Skeletal muscle cell (primary cell): ENCODE measurements at regions not wholly inside any gene's neighbourhood (a gene's known extent, or its start where the extent isn't known, plus 50 kb on each side); places are given as distances from the start of the nearest gene placed in this dataset.

Experiments used
- DNase-seq: peaks from one replicate; pipeline ENCODE4 v3.0.0-alpha.2; 2010; ENCODE audit warnings: low read depth
- H3K4me3 ChIP-seq: 2 replicates; pipeline ENCODE4 v1.5.1; 2011; ENCODE audit warnings: low read depth, mild to moderate bottlenecking, control low read depth, low read length, moderate library complexity

DNA sequence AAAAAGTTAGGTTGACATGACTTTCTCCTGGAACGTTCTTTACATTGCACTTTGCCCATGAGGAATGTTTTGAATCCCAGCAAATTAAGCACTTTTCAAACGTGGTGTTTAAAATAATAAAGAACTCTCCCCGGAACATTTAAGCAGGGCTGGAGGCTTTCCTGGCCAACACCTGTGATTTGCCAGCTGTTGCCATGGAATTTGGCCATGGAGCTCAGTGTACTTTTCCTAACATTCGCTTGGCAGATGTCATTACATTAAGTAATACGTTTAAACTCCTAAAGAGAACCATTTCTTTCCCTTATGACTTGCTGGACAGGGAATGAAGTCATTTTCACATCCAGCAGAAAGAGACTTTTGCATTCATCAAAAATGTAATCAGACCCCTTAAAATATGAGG, 146.1 kb downstream of the GAS1 start:
- no peak overlapping the region for H3K4me3 ChIP-seq
- peak; percentile 26 for DNase-seq

GRCh38 chr9:86800681-86801080, 146.6 kb downstream of the GAS1 start:
- DNase-seq, result no peak
- H3K4me3 ChIP-seq, result no peak overlapping the region

GRCh38 chr9:86798966-86799365, 148.3 kb downstream of the GAS1 start:
- DNase-seq, result no peak
- H3K4me3 ChIP-seq, result no peak overlapping the region

GRCh38 chr9:86796666-86797065, 150.6 kb downstream of the GAS1 start:
- no peak overlapping the region for H3K4me3 ChIP-seq
- DNase-seq, result no peak

DNA sequence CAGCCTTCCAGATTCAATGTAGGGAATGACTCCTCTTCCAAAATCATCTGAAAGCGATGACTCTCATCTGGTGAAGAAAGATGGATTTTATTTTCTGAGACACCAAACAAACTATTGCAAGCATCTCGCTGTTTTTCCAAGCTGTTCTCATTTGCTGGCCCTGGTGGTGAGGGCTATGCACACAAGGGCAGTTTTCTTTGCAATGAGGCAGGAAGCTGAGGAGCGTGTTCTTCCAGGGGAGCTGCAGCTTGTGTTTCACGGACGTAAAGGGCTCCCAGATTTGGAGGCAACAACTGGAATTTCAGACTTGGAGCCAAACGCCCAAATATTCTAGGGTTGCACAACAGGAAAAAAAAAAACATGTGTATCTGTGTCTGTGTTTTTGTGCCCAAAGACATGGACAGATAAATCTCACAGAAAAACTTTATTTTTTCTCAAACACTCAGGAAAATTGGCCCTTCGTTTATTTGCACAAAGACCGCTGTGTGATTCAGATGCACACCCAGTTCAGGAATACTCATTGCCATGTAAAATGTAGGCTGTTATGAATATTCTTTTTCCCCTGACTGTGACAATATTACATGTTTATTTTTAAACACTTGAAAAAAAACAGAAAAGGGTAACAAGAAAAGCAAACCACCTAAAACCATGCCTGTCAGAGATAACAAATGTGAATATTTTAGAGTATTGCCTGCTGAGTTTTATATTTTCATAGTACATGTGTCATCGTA, 151.3 kb downstream of the GAS1 start:
- DNase-seq, result peak; percentile 86
- no peak overlapping the region for H3K4me3 ChIP-seq

DNA sequence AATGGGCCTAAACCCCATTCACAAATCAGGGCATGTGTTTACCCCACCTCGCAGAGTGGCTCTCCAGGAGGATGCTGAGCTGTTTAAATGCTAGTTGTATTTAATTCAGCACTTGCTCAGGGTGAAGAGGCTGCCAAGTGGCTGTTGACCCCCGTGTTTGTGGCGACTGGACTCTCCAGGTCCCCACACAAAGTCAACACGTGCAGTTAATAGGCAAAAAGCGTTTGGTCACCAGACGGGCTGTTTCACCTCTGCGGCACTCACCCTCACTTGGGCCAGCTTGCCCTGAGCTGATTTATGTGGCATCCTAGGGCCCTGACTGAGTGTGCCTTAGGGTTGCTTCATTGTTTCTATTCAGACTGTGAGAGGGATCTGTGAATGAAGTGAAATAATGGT, 152.3 kb downstream of the GAS1 start:
- no peak overlapping the region for H3K4me3 ChIP-seq
- DNase-seq, result no peak

- no peak overlapping the region for H3K4me3 ChIP-seq
- DNase-seq, result peak; percentile 53
Measured at GRCh38 chr9:86794391-86795046, 152.8 kb downstream of the GAS1 start.

DNA sequence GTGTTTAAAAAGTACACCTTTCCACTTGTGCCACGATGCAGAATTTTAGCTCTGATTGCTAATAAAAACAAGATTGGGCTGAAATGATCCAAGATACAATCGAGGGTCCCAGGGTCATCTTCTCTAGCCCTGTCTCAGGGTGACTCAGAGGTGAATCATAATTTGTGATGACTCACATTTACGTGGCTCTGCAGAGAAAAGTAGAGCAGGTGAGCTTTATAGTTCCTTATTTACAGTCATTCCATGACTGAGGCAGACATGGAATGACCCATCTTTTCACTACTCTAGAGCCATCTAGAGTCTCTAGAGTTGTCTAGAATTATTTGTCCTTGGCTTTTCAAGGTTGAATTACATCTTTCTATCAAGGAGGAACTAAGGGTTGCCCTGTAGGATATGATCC, 155.2 kb downstream of the GAS1 start:
- DNase-seq, result no peak
- no peak overlapping the region for H3K4me3 ChIP-seq

DNA sequence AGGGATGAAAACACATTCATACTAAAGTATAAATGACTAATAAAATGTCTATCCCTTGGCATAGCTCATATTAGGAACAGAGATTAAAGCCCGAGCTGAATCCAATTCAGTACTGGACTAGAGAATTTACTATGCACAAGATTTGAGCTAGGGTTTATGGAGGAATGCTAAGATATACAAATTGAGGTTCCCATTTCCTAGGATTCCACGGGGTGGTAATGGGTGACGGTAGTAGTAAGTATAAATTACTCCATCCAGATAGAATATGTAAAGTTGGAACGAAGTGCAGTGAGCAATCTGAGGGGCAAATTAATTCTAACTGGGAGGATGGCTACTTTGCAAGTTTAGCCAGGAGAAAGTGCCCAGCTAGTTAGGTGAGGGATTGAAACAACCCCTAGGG, 156.5 kb downstream of the GAS1 start:
- DNase-seq, result no peak
- H3K4me3 ChIP-seq, result no peak overlapping the region

DNA sequence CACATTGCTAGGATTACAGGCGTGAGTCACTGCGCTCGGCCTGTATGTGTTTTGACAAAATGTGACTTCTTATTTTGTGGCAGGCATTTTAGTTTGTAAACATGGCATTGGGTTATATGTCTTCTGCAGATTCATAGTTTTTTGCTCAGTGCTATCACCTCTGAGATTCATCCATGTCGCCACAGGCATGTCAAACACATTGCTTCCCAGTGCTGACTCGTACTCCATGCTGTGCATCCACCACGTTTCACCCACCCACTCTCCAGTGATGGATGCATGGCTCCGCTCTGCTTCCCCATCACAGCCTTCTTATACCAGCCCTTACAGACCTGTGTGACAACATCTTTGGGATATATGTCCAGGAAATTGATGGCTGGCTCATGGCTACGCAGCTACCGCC, 158.8 kb downstream of the GAS1 start:
- DNase-seq, result no peak
- H3K4me3 ChIP-seq, result no peak overlapping the region

DNA sequence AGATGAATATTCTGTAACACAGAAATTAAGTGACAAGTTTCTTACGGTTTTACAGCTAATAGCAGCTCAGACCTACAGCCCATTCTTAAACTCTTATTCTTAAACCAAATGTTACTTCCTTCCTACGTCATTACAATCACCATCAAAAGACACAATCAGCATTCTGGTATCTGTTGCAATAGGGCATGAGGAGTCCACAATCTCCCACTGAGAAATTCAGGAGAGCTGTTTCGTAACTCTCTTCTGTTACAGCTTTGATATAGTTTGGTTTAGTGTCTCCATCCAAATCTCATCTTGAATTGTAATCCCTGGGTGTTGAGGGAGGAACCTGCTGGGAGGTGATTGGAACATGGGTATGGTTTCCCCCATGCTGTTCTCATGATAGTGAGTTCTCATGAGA, 163.4 kb downstream of the GAS1 start:
- no peak overlapping the region for H3K4me3 ChIP-seq
- DNase-seq, result peak; percentile 68

- no peak for DNase-seq
- no peak overlapping the region for H3K4me3 ChIP-seq
Measured at GRCh38 chr9:86782831-86783230, 164.5 kb downstream of the GAS1 start.

GRCh38 chr9:86778761-86779160, 168.5 kb downstream of the GAS1 start:
- DNase-seq, result no peak
- H3K4me3 ChIP-seq, result no peak overlapping the region

DNA sequence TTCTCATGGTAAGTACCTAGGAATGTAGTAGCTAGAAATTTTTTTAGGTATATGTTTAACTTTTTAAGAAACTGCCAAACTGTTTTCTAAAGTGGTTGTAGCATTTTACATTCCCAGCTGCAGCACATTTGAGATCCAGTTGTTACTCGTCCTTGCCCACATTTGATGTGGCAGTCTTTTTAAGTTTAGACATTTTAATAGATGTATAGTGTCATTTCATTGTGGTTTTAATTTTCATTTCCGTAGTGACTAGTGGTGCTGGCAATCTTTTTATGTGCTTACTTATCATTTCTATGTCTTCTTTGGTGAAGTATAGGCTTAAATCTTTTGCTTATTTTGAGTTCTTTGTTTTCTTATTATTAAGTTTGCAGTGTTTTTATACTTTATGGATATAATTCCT, 171.6 kb downstream of the GAS1 start:
- no peak for DNase-seq
- H3K4me3 ChIP-seq, result no peak overlapping the region

GRCh38 chr9:86774116-86774515, 173.2 kb downstream of the GAS1 start:
- no peak overlapping the region for H3K4me3 ChIP-seq
- no peak for DNase-seq

DNA sequence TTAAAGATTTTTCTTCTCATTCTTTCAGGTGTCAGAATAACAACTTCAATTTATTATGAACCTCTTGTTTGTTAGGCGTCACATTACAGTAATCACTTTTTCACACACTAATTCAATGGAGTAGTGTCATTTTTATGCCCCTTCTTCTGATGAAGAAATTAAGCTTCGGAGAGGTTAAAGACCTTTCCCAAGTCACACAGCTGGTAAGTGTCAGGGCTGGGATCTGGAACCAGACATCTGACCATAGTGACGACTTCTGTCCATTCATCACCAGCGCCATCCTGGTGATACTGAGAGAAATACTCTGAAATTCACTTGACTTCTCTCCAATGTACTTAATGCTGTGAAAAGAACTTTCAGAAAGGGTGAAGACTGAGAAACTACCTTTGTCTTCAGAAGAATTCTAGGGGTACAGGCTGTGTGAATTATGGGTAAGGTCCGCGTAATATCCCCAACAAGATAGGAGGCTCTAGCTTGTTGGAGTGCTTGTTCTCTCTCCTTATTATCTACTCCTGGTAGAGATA, 173.8 kb downstream of the GAS1 start:
- DNase-seq, result no peak
- no peak overlapping the region for H3K4me3 ChIP-seq

- H3K4me3 ChIP-seq, result no peak overlapping the region
- peak; percentile 49 for DNase-seq
Measured at GRCh38 chr9:86772635-86772993, 174.7 kb downstream of the GAS1 start.

GRCh38 chr9:86771941-86772634, 175.2 kb downstream of the GAS1 start:
- DNase-seq, result no peak
- no peak overlapping the region for H3K4me3 ChIP-seq

- DNase-seq, result no peak
- H3K4me3 ChIP-seq, result no peak overlapping the region
Measured at GRCh38 chr9:86771420-86771819, 175.9 kb downstream of the GAS1 start.

GRCh38 chr9:86768709-86769108, 178.6 kb downstream of the GAS1 start:
- no peak overlapping the region for H3K4me3 ChIP-seq
- no peak for DNase-seq

GRCh38 chr9:86768020-86768419, 179.3 kb downstream of the GAS1 start:
- DNase-seq, result no peak
- H3K4me3 ChIP-seq, result no peak overlapping the region
